CD4-positive, alpha-beta T cell treated with Interferon alpha-2 for 1 hour (primary cell): ENCODE measurements at regions not wholly inside any gene's neighbourhood (a gene's known extent, or its start where the extent isn't known, plus 50 kb on each side); places are given as distances from the start of the nearest gene placed in this dataset.
"Not testable (repeated sequence)": the region's sequence is repeated elsewhere in the genome, so short reads cannot be mapped to it uniquely, and the experiment has no call there.

ENCODE experiments used
- DNase-seq, 2 donors: peaks; one replicate each; pipeline ENCODE4 v3.0.0-alpha.2; 2020 to 2022

DNA sequence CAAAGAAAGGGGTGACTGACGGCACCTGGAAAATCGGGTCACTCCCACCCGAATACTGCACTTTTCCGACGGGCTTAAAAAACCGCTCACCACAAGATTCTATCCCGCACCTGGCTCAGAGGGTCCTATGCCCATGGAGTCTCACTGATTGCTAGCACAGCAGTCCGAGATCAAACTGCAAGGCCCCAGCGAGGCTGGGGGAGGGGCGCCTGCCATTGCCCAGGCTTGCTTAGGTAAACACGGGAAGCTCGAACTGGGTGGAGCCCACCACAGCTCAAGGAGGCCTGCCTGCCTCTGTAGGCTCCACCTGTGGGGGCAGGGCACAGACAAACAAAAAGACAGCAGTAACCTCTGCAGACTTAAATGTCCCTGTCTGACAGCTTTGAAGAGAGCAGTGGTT lies 327.0 kb upstream of the MEIS2 start:
- DNase-seq, result not testable (repeated sequence)

- DNase-seq, result no peak
Observed at GRCh38 chr15:37446921-37447320, 346.6 kb upstream of the MEIS2 start.

- DNase-seq, result no peak
Observed at GRCh38 chr15:37452498-37452897, 352.1 kb upstream of the MEIS2 start.

DNA sequence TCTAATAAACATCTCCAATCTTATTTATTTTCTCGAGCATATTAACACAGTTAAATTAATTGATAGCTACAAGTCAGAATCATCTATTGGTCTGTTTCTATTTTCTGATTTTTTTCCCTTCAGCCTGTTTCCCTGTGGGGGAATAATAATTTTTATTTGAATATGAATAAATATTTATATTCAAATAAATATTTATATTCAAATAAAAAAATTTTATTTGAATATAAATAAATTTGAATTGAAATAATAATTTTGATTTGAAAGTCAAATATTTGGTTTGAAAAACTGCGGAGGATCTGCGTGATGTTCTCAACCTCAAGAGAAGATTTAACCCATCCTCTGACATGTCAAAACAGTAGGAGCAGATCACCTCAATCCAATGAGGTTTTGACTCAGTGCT lies 380.1 kb upstream of the MEIS2 start:
- no peak for DNase-seq

- no peak for DNase-seq
Observed at GRCh38 chr15:37481126-37481525, 380.8 kb upstream of the MEIS2 start.

GRCh38 chr15:37483779-37484178 lies 383.4 kb upstream of the MEIS2 start:
- DNase-seq, result no peak

GRCh38 chr15:37485056-37485455 lies 384.7 kb upstream of the MEIS2 start:
- DNase-seq, result no peak

- no peak for DNase-seq
Observed at GRCh38 chr15:37490707-37491106, 390.4 kb upstream of the MEIS2 start.

- no peak for DNase-seq
Observed at GRCh38 chr15:37516621-37517020, 416.3 kb upstream of the MEIS2 start.

- no peak for DNase-seq
Observed at GRCh38 chr15:37517191-37517895, 417.0 kb upstream of the MEIS2 start.

DNA sequence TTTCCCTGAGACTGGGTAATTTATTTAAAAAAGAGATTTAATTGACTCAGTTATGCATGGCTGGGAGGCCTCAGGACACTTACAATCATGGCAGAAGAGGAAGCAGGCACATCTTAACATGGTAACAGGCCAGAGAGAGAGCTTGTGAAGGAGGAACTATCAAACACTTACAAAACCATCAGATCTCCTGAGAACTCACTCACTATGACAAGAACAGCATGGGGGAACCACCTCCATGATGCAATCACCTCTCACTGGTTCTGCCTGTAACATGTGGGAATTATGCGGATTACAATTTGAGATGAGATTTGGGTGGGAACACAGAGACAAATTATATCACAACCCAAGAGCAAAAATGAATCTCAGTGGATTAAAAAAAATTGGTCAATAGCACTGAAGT lies 416.0 kb upstream of the TMCO5A start:
- no peak for DNase-seq

- no peak for DNase-seq
Observed at GRCh38 chr15:37520026-37520425, 414.4 kb upstream of the TMCO5A start.

DNA sequence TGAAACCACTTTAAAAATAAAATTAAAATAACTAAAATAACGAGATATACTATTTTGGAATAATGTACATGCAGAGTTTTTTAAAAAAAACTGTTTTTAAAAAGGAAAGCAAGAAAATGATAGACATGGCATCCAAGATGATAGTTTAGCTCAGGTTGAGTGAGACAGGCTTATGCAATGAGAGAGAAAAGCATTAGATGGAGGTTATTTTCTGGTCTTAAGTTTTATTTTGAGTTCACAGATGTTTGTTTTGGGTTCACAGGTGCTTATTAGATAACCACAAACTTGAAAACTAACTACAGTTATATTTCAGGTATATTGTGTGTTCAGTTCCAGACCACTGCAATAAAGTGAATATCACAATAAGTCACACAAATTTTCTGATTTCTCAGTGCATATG lies 413.6 kb upstream of the TMCO5A start:
- DNase-seq, result no peak

DNA sequence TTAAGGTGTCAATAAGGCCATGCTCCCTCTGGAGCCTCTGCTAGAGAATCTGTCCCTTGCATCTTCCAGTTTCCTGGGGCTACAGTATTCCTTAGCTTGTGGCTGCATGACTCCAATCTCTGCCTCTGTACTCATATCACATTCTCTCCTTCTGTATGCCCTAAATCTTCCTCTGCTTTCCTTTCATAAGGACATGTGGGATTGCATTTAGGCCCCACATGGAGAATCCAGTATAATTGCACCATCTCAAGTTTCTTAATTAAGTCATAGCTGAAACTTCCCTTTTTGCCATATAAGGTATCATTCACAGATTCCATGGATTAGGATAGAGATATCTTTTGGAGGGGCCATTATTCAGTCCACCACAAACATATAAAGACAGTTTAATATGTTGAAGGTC lies 409.8 kb upstream of the TMCO5A start:
- no peak for DNase-seq

DNA sequence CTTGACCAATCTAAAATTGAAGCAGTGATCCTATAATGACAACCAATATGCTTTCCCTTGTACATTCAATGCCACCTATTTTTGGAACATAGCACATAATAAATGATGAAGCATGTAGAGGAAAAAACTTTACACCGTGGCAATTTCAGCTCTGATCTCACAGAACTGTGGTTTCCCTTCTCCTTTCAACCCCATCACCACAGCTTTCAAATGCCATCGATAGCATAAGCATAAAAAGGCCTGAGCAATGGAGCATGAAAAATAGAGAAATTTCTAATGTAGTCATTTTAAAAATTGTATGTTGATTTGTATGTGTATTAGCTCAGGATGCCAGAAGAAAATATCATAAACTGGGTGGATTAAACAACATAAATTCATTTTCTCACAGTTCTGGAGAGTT lies 406.0 kb upstream of the TMCO5A start:
- no peak for DNase-seq

- DNase-seq, result no peak
Observed at GRCh38 chr15:37536967-37537605, 397.4 kb upstream of the TMCO5A start.

GRCh38 chr15:37537802-37538201 lies 396.6 kb upstream of the TMCO5A start:
- DNase-seq, result no peak

GRCh38 chr15:37548116-37548515 lies 386.3 kb upstream of the TMCO5A start:
- DNase-seq, result no peak

- DNase-seq, result no peak
Observed at GRCh38 chr15:37550360-37551024, 383.9 kb upstream of the TMCO5A start.

DNA sequence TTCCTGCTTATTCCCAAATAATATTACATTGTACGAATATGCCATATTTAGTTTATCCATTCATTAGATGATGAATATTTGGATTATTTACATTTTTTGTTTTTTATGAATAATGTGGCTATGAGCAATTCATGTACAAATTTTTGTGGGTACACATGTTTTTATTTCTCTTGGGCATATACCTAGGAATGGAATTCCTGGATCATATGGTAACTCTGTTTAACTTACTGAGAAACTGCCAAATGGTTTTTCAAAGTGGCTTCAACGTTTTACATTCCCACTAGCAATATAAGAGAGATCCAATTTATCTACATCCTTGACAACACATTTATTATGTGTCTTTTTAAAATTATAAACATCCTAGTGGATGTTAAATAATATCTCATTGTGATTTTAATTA lies 362.0 kb upstream of the TMCO5A start:
- DNase-seq, result no peak

DNA sequence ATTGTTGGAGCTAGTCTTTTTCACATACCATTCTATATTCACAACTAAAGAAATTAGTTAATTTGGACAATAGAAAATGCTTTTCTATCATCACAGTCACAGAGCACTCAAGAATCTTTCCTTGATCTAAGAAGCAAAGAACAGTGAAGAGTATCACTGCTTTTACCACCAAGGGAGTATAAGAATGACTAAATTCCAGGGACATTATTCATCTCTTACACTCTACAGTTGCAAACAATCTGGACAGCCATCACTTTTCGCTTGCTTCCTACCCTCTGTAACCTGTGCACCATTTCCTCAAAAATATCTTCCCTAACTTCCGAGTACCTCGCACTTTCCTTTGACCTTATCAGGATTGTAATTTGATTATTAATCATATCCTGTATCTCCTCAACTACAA lies 359.5 kb upstream of the TMCO5A start:
- DNase-seq, result no peak

DNA sequence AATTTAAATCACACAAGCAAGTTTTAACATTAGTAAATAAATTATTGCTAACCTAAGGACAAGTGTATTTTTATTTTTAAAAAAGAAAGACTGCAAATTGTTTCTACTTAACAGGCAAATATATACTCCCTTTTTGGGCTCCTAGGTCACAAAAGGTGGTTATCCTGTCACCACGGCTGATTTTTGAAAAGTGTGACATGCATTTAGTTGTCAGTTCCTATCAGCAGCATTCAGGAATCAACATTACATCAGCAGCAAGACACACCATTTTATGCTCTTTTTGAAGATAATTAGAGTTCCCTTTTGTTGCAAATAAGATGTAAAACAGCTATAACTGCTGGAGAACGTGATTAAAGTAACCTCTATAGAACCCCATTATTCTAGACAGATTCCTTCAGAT lies 357.5 kb upstream of the TMCO5A start:
- no peak for DNase-seq

GRCh38 chr15:37581866-37582532 lies 352.4 kb upstream of the TMCO5A start:
- DNase-seq, result no peak

DNA sequence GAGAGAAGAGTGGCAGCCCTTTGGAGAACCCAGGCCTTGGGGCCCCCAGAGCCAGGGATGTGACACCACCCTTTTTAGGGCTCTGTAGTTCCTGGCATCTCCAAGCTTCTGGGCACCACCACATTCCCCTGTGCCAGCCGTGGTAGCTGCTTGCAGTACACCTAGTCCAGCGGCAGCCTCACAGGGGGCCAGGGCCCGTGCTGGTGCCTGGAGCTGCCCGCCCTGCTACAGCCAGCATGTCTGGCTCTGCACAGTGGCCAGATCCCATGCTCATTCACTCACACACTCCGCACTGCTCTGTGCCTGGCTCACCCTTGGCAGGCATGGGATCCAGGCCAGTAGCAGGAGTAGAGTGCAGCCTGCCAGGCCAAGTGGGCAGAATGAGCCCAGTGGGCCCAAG lies 351.6 kb upstream of the TMCO5A start:
- no peak for DNase-seq
